ENCODE measurements at regions not wholly inside any gene's neighbourhood (a gene's known extent, or its start where the extent isn't known, plus 50 kb on each side); places are given as distances from the start of the nearest gene placed in this dataset.

DNA sequence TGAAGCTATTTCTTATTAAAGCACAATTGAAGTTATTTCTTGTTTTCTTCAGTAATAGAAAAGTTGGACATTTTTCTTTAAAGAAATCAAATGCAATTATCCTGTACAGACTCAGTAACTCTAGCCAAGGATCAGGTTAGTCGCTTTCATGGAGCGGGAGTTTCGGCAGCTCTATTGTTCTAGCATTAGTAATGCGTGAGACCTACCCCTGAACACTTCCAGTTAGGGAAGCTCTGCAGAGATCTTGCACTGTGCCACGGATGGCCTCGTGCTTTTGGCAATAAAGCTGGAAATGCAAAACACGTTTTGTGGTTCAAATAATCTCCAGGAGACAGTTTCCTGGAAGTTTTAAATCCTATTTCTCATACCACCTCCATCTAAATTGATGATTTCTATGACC lies 488.4 kb downstream of the SETD4 start:
- dilution Hi-C loops (cut with MboI; ENCODE audit: extremely low pct_ligation_motif_present, low sequenced_read_pairs), result no loop called here
- H3K4me2 ChIP-seq (ENCODE audit: insufficient read depth, low read length), result no peak overlapping the region

More for the DNA sequence above, 488.4 kb downstream of the SETD4 start:
- ChIA-PET CTCF (no interaction called here), POLR2A (no interaction called here)
- TF ChIP-seq POLR2AphosphoS5 (IDR thresholded peaks at IDR 0.05; ENCODE audit: insufficient read depth, low read depth, low read length) (no peak), MYC (IDR thresholded peaks at IDR 0.05; ENCODE audit: low read depth, low read length) (no peak), EZH2 (IDR thresholded peaks at IDR 0.05; ENCODE audit: borderline replicate concordance, low read depth, low read length, severe bottlenecking) (no peak), POLR2A (IDR thresholded peaks at IDR 0.05; ENCODE audit: low read depth, low read length) (no peak), JUN (IDR thresholded peaks at IDR 0.05; ENCODE audit: borderline replicate concordance, insufficient read depth, insufficient read length, low read depth) (no peak), GATA2 (IDR thresholded peaks at IDR 0.05; ENCODE audit: insufficient read depth, insufficient read length, low read depth, low read length) (no peak), FOS (IDR thresholded peaks at IDR 0.05; ENCODE audit: borderline replicate concordance, insufficient read depth, low read length) (no peak)
- TF ChIP-seq, protein P1, sequence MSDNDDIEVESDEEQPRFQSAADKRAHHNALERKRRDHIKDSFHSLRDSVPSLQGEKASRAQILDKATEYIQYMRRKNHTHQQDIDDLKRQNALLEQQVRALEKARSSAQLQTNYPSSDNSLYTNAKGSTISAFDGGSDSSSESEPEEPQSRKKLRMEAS (IDR thresholded peaks at IDR 0.05; ENCODE audit: insufficient read depth, insufficient read length), result no peak
- TF ChIP-seq, protein P2, sequence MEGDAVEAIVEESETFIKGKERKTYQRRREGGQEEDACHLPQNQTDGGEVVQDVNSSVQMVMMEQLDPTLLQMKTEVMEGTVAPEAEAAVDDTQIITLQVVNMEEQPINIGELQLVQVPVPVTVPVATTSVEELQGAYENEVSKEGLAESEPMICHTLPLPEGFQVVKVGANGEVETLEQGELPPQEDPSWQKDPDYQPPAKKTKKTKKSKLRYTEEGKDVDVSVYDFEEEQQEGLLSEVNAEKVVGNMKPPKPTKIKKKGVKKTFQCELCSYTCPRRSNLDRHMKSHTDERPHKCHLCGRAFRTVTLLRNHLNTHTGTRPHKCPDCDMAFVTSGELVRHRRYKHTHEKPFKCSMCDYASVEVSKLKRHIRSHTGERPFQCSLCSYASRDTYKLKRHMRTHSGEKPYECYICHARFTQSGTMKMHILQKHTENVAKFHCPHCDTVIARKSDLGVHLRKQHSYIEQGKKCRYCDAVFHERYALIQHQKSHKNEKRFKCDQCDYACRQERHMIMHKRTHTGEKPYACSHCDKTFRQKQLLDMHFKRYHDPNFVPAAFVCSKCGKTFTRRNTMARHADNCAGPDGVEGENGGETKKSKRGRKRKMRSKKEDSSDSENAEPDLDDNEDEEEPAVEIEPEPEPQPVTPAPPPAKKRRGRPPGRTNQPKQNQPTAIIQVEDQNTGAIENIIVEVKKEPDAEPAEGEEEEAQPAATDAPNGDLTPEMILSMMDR (IDR thresholded peaks at IDR 0.05; ENCODE audit: extremely low read depth in 1 of 2, insufficient read depth in 1 of 2, low read depth in 1 of 2, low read length in 2 of 2), result no peak
- Histone ChIP-seq H3K27me3 (ENCODE audit: control insufficient read depth in 2 of 2, insufficient read depth in 2 of 2, low read length in 2 of 2) (peaks cover 5 to 35% of the 10 kb centered on the region in 2 experiments), H3K9me3 (replicated peaks; ENCODE audit: control insufficient read depth, insufficient read depth, low read length) (no peaks in the 10 kb centered on the region), H3K9ac (replicated peaks; ENCODE audit: extremely low read depth, insufficient read depth, low read length) (no peak overlapping the region), H2AFZ (ENCODE audit: low read depth, low read length) (no peak overlapping the region), H3K27ac (ENCODE audit: insufficient read depth, low read depth, low read length) (no peak overlapping the region), H3K36me3 (ENCODE audit: control insufficient read depth in 2 of 2, extremely low read depth in 1 of 2, insufficient read depth in 2 of 2, low read length in 2 of 2) (no peaks in the 10 kb centered on the region), H3K79me2 (ENCODE audit: control insufficient read depth, insufficient read depth, low read length) (no peaks in the 10 kb centered on the region), H3K9me1 (replicated peaks; ENCODE audit: control insufficient read depth, extremely low read depth, insufficient read depth, low read length) (no peaks in the 10 kb centered on the region), H4K20me1 (replicated peaks; ENCODE audit: control insufficient read depth, extremely low read depth, insufficient read depth, low read length) (no peaks in the 10 kb centered on the region), H3K4me1 (ENCODE audit: control insufficient read depth, extremely low read depth, insufficient read depth, low read length) (no peaks in the 10 kb centered on the region), H3K4me3 (replicated peaks in 1 of 3; ENCODE audit: insufficient read depth in 1 of 3, low read depth in 1 of 3, low read length in 3 of 3) (no peak overlapping the region)
- no peak for DNase-seq (ENCODE audit: low read depth, low spot score)
- no peak for FAIRE-seq
- intact Hi-C loops (cut with micrococcal nuclease), result no loop called here
- no TSS peak for BruUV-seq (replicated peaks)

Data from endothelial cell of umbilical vein (primary cell).